Neural progenitor cell (in vitro differentiated cells): ENCODE measurements at regions not wholly inside any gene's neighbourhood (a gene's known extent, or its start where the extent isn't known, plus 50 kb on each side); places are given as distances from the start of the nearest gene placed in this dataset.

Source experiments
- DNase-seq: peaks from one replicate; pipeline ENCODE4 v3.0.0-alpha.2; 2016; ENCODE audit warnings: low spot score
- H2AFZ ChIP-seq: fragments of 200-600 bp; sonication (generic); replicated peaks from 2 replicates; pipeline ENCODE4 v1.6.1; 2016; ENCODE audit warnings: antibody characterized with exemption
- H3F3A ChIP-seq: fragments of 200-600 bp; sonication (generic); 2 replicates; pipeline ENCODE4 v1.6.1; 2016; ENCODE audit warnings: antibody characterized with exemption, low read depth
- H3K27ac ChIP-seq: fragments of 200-600 bp; sonication (generic); 2 replicates; pipeline ENCODE4 v1.5.1; 2016; ENCODE audit warnings: mild to moderate bottlenecking
- H3K27me3 ChIP-seq: fragments of 200-600 bp; sonication (generic); 2 replicates; pipeline ENCODE4 v1.6.1; 2016; ENCODE audit warnings: mild to moderate bottlenecking, moderate library complexity
- H3K36me3 ChIP-seq: fragments of 200-600 bp; sonication (generic); 2 replicates; pipeline ENCODE4 v1.5.1; 2016
- H3K4me1 ChIP-seq: fragments of 200-600 bp; sonication (generic); 2 replicates; pipeline ENCODE4 v1.6.1; 2016; ENCODE audit warnings: mixed run types
- H3K4me2 ChIP-seq: fragments of 200-600 bp; sonication (generic); 2 replicates; pipeline ENCODE4 v1.6.1; 2016
- H3K4me3 ChIP-seq: fragments of 200-600 bp; sonication (generic); 2 replicates; pipeline ENCODE4 v1.5.1; 2016
- H3K79me2 ChIP-seq: fragments of 200-600 bp; sonication (generic); 2 replicates; pipeline ENCODE4 v1.6.1; 2016; ENCODE audit warnings: low read depth
- H3K9ac ChIP-seq: fragments of 200-600 bp; sonication (generic); 2 replicates; pipeline ENCODE4 v1.6.1; 2016
- H3K9me3 ChIP-seq: fragments of 200-600 bp; sonication (generic); 2 replicates; pipeline ENCODE4 v1.5.1; 2016; ENCODE audit warnings: low read depth
- H4K20me1 ChIP-seq: fragments of 200-600 bp; sonication (generic); 2 replicates; pipeline ENCODE4 v1.6.1; 2016; ENCODE audit warnings: low read depth
- H3K27ac Mint-ChIP-seq: 3 replicates; pipeline ENCODE4 v1.8.0; 2021; ENCODE audit warnings: mixed read lengths
- H3K27me3 Mint-ChIP-seq: 2 replicates; pipeline ENCODE4 v1.8.0; 2022; ENCODE audit warnings: low read depth, mild to moderate bottlenecking, inconsistent platforms, moderate library complexity, mixed read lengths; ENCODE audit not compliant: insufficient read depth
- H3K36me3 Mint-ChIP-seq: 3 replicates; pipeline ENCODE4 v1.8.0; 2021; ENCODE audit warnings: mixed read lengths
- H3K4me1 Mint-ChIP-seq: 3 replicates; pipeline ENCODE4 v1.8.0; 2021; ENCODE audit warnings: mixed read lengths
- H3K4me3 Mint-ChIP-seq: 3 replicates; pipeline ENCODE4 v1.8.0; 2021; ENCODE audit warnings: mild to moderate bottlenecking, moderate library complexity, mixed read lengths
- H3K9me3 Mint-ChIP-seq: 3 replicates; pipeline ENCODE4 v1.8.0; 2020; ENCODE audit warnings: mixed read lengths
- EZH2 ChIP-seq: fragments of 200-600 bp; sonication (generic); IDR thresholded peaks from 2 replicates; pipeline ENCODE4 v1.6.1; 2017; ENCODE audit warnings: antibody characterized with exemption, mild to moderate bottlenecking, moderate library complexity
- EZH2phosphoT487 ChIP-seq: fragments of 200-600 bp; sonication (generic); IDR thresholded peaks from 2 replicates; pipeline ENCODE4 v1.6.1; 2017; ENCODE audit warnings: antibody characterized with exemption
- TF ChIP-seq, protein P1 (sequence below): fragments of 200-600 bp; sonication (generic); IDR thresholded peaks from 2 replicates; pipeline ENCODE4 v1.5.1; 2017; ENCODE audit warnings: antibody characterized with exemption, mild to moderate bottlenecking

- Mint-ChIP-seq H3K27me3 (peaks cover 3% of the 10 kb centered on the region), H3K4me3 (no peak overlapping the region), H3K27ac (no peak overlapping the region), H3K4me1 (no peaks in the 10 kb centered on the region), H3K36me3 (no peaks in the 10 kb centered on the region), H3K9me3 (no peaks in the 10 kb centered on the region)
- H4K20me1 ChIP-seq: no peaks in the 10 kb centered on the region
- no peak for TF ChIP-seq EZH2phosphoT487
- TF ChIP-seq EZH2: no peak
- TF ChIP-seq, protein P1, sequence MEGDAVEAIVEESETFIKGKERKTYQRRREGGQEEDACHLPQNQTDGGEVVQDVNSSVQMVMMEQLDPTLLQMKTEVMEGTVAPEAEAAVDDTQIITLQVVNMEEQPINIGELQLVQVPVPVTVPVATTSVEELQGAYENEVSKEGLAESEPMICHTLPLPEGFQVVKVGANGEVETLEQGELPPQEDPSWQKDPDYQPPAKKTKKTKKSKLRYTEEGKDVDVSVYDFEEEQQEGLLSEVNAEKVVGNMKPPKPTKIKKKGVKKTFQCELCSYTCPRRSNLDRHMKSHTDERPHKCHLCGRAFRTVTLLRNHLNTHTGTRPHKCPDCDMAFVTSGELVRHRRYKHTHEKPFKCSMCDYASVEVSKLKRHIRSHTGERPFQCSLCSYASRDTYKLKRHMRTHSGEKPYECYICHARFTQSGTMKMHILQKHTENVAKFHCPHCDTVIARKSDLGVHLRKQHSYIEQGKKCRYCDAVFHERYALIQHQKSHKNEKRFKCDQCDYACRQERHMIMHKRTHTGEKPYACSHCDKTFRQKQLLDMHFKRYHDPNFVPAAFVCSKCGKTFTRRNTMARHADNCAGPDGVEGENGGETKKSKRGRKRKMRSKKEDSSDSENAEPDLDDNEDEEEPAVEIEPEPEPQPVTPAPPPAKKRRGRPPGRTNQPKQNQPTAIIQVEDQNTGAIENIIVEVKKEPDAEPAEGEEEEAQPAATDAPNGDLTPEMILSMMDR: no peak
- no peak overlapping the region for H3K4me2 ChIP-seq
- H3K79me2 ChIP-seq: no peaks in the 10 kb centered on the region
- H3K4me1 ChIP-seq: no peaks in the 10 kb centered on the region
- no peak for DNase-seq
- no peak overlapping the region for H3K4me3 ChIP-seq
- no peaks in the 10 kb centered on the region for H3K27me3 ChIP-seq
- no peaks in the 10 kb centered on the region for H3F3A ChIP-seq
- no peaks in the 10 kb centered on the region for H3K36me3 ChIP-seq
- no peaks in the 10 kb centered on the region for H3K9me3 ChIP-seq
- no peak overlapping the region for H2AFZ ChIP-seq
- H3K9ac ChIP-seq: no peak overlapping the region
- no peak overlapping the region for H3K27ac ChIP-seq
Observed at GRCh38 chr14:97349463-97349862, 552.3 kb downstream of the VRK1 start.

GRCh38 chr14:97349946-97350345 is 552.8 kb downstream of the VRK1 start:
- DNase-seq: no peak
- H3K79me2 ChIP-seq: no peaks in the 10 kb centered on the region
- H3K27me3 Mint-ChIP-seq: peaks cover 3% of the 10 kb centered on the region
- H3K27ac Mint-ChIP-seq: no peak overlapping the region
- no peaks in the 10 kb centered on the region for H3K36me3 Mint-ChIP-seq
- TF ChIP-seq, protein P1: no peak
- TF ChIP-seq EZH2 (no peak), EZH2phosphoT487 (no peak)
- no peak overlapping the region for H2AFZ ChIP-seq
- H3K4me2 ChIP-seq: no peak overlapping the region
- H3K4me1 Mint-ChIP-seq: no peaks in the 10 kb centered on the region
- H3K9me3 ChIP-seq: no peaks in the 10 kb centered on the region
- no peak overlapping the region for H3K4me3 Mint-ChIP-seq
- no peaks in the 10 kb centered on the region for H3K4me1 ChIP-seq
- H3K9ac ChIP-seq: no peak overlapping the region
- H4K20me1 ChIP-seq: no peaks in the 10 kb centered on the region
- no peaks in the 10 kb centered on the region for H3K9me3 Mint-ChIP-seq
- no peaks in the 10 kb centered on the region for H3K27me3 ChIP-seq
- H3K36me3 ChIP-seq: no peaks in the 10 kb centered on the region
- H3K27ac ChIP-seq: no peak overlapping the region
- no peak overlapping the region for H3K4me3 ChIP-seq
- no peaks in the 10 kb centered on the region for H3F3A ChIP-seq

DNA sequence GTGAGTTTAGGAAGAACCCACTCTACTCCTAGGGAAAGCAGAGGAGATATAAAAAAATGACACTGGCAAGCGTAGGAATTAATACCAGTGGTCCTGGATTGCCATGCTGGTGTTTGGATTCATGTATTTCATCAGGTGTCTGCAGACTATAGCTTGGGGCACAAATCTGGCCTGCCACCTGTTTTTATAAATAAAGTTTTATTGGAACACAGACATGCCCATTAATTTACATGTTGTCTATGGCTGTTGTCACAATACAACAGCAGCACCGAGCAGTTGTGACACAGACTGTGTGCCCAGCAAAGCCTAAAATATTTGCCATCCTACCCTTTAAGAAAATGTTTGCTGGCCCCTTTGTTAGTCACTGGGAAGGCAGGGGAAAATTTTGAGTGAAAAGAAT is 553.2 kb downstream of the VRK1 start:
- no peaks in the 10 kb centered on the region for H3K4me1 Mint-ChIP-seq
- H3K4me3 Mint-ChIP-seq: no peak overlapping the region
- Histone ChIP-seq H3K27ac (no peak overlapping the region), H3K36me3 (no peaks in the 10 kb centered on the region), H3K9me3 (no peaks in the 10 kb centered on the region), H2AFZ (no peak overlapping the region), H4K20me1 (no peaks in the 10 kb centered on the region), H3K79me2 (no peaks in the 10 kb centered on the region), H3F3A (no peaks in the 10 kb centered on the region), H3K9ac (no peak overlapping the region), H3K4me3 (no peak overlapping the region), H3K27me3 (no peaks in the 10 kb centered on the region), H3K4me1 (no peaks in the 10 kb centered on the region), H3K4me2 (no peak overlapping the region)
- no peak overlapping the region for H3K27ac Mint-ChIP-seq
- no peaks in the 10 kb centered on the region for H3K9me3 Mint-ChIP-seq
- no peak for DNase-seq
- peaks cover 3% of the 10 kb centered on the region for H3K27me3 Mint-ChIP-seq
- no peaks in the 10 kb centered on the region for H3K36me3 Mint-ChIP-seq
- TF ChIP-seq EZH2: no peak
- TF ChIP-seq, protein P1: no peak
- TF ChIP-seq EZH2phosphoT487: no peak
